Endothelial cell of umbilical vein (primary cell): ENCODE measurements at regions not wholly inside any gene's neighbourhood (a gene's known extent, or its start where the extent isn't known, plus 50 kb on each side); places are given as distances from the start of the nearest gene placed in this dataset.

Experiments used
- EZH2 ChIP-seq: IDR thresholded peaks from 2 replicates; pipeline ENCODE4 v1.6.1; 2012; ENCODE audit warnings: borderline replicate concordance, low read depth, mild to moderate bottlenecking, moderate library complexity, low read length, inconsistent platforms; ENCODE audit not compliant: severe bottlenecking
- FOS ChIP-seq: IDR thresholded peaks from 2 replicates; pipeline ENCODE4 v1.6.1; 2011; ENCODE audit warnings: mild to moderate bottlenecking, low read length, moderate library complexity, borderline replicate concordance; ENCODE audit not compliant: insufficient read depth
- GATA2 ChIP-seq: IDR thresholded peaks from 2 replicates; pipeline ENCODE4 v1.7.0; 2011; ENCODE audit warnings: low read depth, mild to moderate bottlenecking, moderate library complexity, mixed read lengths, low read length; ENCODE audit not compliant: insufficient read length, insufficient read depth
- JUN ChIP-seq: IDR thresholded peaks from 2 replicates; pipeline ENCODE4 v1.6.1; 2011; ENCODE audit warnings: borderline replicate concordance, low read depth; ENCODE audit not compliant: insufficient read length, insufficient read depth
- MAX ChIP-seq: IDR thresholded peaks from 2 replicates; pipeline ENCODE4 v1.6.1; 2011; ENCODE audit not compliant: insufficient read depth, insufficient read length
- MYC ChIP-seq: IDR thresholded peaks from one replicate; pipeline ENCODE4 v1.6.1; 2011; ENCODE audit warnings: mild to moderate bottlenecking, low read depth, low read length
- POLR2A ChIP-seq: IDR thresholded peaks from 2 replicates; pipeline ENCODE4 v1.6.1; 2012; ENCODE audit warnings: low read depth, mild to moderate bottlenecking, control low read depth, low read length
- POLR2AphosphoS5 ChIP-seq: IDR thresholded peaks from 2 replicates; pipeline ENCODE4 v1.6.1; 2012; ENCODE audit warnings: low read depth, mild to moderate bottlenecking, control low read depth, low read length, moderate library complexity; ENCODE audit not compliant: insufficient read depth
- TF ChIP-seq, protein P1 (sequence below), 2 donors: IDR thresholded peaks; 1 replicate in 1 of 2; 2 replicates in 1 of 2; pipeline ENCODE4 v1.5.1; 2011; ENCODE audit warnings: low read length in 2 of 2, mild to moderate bottlenecking in 2 of 2, moderate library complexity in 2 of 2, control low read depth in 1 of 2, inconsistent platforms in 1 of 2, low read depth in 1 of 2; ENCODE audit not compliant: insufficient read depth in 1 of 2; ENCODE audit errors: extremely low read depth in 1 of 2

DNA sequence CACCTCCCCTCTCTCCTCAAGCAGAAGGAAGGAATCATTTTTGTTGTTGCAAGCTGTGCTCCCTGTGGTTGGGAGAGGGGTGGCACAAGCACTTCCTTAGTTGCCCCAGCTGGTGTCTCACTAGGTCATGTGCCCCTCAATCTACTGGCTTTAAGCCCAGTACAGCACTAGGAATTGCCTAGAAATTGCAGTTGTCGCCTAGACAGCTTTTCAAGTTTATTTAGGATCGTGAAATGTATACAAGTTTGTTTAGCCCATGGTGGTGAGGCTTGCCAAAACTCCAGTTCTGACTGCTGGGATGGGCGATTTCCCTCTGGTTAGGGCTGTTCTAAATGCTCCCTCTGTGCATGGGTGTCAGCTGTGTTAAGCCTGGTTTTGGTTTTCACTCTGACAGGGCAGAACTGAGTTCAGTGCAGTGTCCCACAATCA is 126.8 kb upstream of the ZNF644 start:
- TF ChIP-seq, protein P1, sequence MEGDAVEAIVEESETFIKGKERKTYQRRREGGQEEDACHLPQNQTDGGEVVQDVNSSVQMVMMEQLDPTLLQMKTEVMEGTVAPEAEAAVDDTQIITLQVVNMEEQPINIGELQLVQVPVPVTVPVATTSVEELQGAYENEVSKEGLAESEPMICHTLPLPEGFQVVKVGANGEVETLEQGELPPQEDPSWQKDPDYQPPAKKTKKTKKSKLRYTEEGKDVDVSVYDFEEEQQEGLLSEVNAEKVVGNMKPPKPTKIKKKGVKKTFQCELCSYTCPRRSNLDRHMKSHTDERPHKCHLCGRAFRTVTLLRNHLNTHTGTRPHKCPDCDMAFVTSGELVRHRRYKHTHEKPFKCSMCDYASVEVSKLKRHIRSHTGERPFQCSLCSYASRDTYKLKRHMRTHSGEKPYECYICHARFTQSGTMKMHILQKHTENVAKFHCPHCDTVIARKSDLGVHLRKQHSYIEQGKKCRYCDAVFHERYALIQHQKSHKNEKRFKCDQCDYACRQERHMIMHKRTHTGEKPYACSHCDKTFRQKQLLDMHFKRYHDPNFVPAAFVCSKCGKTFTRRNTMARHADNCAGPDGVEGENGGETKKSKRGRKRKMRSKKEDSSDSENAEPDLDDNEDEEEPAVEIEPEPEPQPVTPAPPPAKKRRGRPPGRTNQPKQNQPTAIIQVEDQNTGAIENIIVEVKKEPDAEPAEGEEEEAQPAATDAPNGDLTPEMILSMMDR (IDR thresholded peaks at IDR 0.05; ENCODE audit: extremely low read depth in 1 of 2, insufficient read depth in 1 of 2, low read depth in 1 of 2, low read length in 2 of 2): no peak
- no peak for TF ChIP-seq GATA2
- no peak for TF ChIP-seq POLR2A
- no peak for TF ChIP-seq MAX
- TF ChIP-seq MYC: no peak
- no peak for TF ChIP-seq POLR2AphosphoS5
- no peak for TF ChIP-seq EZH2
- TF ChIP-seq FOS: no peak
- TF ChIP-seq JUN: no peak
